IPS-NIHi11 (cell line): ENCODE measurements at regions not wholly inside any gene's neighbourhood (a gene's known extent, or its start where the extent isn't known, plus 50 kb on each side); places are given as distances from the start of the nearest gene placed in this dataset.

Experiments used
- DNase-seq: peaks from one replicate; pipeline ENCODE4 v3.0.0; 2012; ENCODE audit warnings: mixed read lengths, low spot score

- no peak for DNase-seq
Measured at GRCh38 chr18:42185486-42185885, 230.5 kb downstream of the PIK3C3 start.

- DNase-seq, result no peak
Measured at GRCh38 chr18:42187611-42188380, 232.8 kb downstream of the PIK3C3 start.

DNA sequence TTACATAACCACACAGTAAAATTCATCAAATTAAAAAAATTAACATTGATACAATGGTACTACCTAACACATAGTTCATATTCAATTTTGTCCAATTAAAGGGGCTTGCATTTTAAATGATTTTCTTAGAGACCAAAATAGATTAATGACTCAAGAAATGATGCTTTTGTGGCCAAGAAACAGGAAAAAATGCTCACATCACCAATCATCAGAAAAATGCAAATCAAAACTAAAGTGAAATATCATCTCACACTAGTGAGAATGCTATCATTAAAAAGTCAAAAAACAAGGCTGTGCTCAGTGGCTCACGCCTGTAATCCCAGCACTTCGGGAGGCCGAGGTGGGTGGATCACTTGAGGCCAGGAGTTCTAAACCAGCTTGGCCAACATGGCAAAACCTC lies 235.6 kb downstream of the PIK3C3 start:
- no peak for DNase-seq

DNA sequence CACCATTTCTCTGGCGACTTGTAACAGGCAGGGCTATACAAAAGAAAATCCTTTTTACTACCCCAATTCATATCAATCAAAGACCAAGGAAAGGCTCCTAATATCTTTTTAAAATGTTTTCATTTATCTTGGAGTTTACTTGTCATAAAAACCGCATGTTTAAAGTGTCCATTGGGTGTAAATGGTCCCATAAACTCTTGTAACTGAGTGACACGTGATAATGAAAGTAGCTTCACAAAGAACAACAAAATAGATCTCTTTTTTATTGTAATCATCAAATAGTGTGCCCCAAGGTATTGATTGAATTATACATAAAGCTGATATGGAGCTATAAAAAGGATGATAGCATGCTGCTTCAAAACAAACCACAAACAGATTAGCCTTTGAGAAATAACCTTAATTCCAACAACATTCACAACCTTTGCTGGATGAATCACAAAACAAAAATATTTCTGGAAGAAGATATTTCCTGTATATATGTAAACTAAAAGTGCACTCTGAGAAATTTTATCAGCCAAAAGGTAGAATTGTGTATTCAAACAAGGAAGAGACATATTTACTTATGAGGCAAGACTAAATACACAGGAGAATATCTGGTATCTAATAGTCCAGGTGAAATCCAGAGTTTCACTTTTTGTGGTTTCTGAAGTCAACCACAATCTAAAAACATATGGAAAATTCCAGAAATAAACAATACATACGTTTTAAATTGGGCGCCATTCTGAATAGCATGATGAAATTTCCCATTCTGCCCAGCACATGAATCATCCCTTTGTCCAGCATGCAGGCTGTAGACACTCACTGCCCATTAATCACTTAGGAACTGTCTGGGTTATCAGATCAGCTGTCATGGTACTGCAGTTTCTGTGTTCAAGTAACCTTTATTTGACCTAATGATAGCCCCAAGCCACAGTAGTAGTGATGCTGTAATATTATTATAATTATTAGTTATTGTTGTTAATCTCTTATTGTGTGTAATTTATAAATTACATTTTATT lies 237.5 kb downstream of the PIK3C3 start:
- no peak for DNase-seq

DNA sequence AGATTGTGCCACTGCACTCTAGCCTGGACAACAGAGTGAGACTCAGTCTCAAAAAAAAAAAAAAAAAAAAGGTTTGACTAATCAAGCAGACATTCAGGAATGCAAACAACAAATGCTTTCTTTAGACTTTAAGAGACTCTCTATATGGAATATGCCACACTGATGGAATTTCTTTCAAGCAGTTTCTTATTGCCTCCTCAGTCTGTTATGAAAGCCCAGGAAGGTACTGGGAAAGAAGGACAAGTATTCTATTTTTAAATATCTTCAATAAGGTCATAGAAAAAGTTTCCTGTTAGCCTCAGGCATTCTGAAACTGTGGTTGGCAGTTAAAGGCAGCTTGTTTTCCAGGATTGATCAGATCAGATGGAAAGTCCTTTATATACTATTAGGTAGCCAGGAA lies 241.6 kb downstream of the PIK3C3 start:
- DNase-seq, result no peak

DNA sequence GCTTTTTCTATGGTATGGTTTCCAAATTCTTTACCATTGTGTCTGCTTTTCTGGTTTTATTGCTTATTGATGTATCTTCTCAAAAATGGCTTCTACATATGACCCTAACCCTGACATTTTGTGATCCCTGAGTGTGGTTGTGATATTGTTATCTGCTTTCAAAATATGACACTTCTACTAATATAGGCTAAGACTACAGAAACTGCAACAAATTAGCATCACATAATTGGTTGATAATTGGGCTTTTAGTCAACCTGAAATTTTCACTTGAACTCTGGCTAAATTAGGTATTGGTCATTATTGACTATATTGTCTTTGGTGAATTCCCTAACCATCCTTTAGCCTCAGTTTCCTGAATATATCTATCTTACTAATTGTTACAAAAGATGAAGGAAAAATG lies 246.1 kb downstream of the PIK3C3 start:
- no peak for DNase-seq

DNA sequence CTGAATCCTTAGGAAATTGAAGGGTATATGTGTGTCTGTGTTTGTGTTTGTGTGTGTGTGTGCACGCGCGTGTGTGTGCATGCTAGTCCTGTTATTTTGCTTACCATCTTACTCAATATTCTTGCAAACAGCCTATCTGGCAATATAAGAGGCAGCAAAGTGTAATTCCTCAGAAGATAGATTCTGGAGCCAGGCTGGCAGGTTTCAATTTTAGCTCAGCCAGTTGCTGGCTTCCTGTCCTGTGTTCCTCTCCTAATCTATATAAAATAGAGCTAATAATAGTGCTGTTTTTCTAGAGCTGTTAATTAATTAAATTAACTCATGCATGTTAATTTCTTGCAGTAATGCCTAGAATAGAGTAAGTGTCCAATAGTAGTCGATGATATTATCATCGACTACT lies 256.2 kb downstream of the PIK3C3 start:
- DNase-seq, result no peak

GRCh38 chr18:42222557-42222956 lies 267.5 kb downstream of the PIK3C3 start:
- no peak for DNase-seq

- DNase-seq, result no peak
Measured at GRCh38 chr18:42228581-42228980, 273.5 kb downstream of the PIK3C3 start.

DNA sequence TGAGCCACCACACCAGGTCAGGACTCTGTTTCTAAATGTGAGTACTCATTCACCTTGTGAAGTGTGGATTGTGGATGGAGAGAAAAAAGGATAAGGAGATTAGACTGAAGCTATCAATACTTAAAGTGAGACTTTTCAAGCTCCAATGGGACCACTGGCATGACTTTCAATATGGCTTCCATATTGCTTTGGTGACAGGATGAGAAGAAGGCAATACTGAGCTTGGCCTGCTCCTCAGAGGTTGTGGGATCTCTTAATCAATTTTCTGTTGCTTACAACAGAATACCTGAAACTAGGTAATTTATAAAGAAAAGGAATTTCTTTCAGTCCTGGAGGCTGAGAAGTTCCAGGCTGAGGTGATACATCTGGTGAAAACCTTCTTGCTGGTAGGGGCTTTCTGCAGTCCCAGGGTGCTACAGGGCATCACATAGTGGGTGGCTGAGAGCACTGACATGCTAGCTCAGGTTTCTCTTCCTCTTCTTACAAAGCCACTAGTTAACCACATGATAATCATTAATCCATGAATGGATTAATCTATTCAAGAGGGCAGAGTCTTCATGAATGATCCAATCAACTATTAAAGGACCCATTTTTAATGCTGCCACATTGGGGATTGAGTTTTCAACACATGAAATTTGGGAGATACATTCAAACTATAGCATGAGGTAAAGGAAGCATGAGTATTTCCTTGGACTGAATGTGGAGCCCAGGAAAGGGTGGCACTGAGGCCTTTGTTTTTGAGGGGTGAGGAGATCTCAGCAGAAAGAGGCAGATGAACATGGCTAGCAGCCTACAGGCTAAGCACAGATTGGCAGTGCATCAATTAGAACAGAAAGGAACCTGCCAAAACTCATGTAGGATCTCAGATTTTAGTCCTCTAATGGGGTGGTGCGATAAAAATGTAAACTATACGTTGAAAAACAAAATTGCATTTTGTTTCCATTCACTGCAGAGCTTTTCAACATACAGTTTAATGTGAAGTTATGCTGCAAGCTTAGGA lies 274.5 kb downstream of the PIK3C3 start:
- no peak for DNase-seq

DNA sequence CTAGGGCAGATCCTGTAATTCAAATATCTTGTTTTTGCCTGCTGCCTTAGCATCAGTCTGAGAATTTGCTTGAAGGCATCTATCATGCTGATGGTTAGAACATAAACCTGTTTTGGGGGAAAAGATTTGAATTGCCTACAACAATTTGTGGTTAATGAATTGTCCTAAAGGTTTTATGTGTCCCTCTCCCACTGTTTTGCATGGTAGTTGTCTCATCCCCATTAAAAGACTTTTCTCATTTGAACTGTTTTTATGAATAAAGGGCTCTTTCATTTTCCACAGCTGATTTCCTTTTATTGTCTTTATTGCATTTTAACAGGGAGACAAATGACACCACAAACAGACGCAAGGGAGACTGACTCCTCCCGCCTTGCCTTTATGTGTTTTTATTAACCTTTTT lies 275.6 kb downstream of the PIK3C3 start:
- DNase-seq, result no peak

DNA sequence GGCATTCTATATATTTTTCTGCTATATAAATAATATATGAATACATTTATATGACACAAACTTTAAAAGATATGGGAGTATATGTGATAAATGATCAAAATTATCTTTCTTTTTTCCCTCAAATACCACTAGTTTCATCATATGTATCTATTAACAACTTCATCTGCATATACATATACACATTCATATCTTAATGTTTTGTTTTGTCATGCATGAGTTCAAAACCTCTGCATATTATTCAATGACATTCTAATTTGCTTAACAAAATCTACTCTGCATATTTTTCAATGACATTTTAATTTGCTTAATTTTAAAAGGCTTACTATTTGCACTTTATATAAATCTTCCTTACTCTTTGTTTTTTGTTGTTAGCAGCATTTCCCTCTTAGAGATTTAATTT lies 276.2 kb downstream of the PIK3C3 start:
- DNase-seq, result no peak

DNA sequence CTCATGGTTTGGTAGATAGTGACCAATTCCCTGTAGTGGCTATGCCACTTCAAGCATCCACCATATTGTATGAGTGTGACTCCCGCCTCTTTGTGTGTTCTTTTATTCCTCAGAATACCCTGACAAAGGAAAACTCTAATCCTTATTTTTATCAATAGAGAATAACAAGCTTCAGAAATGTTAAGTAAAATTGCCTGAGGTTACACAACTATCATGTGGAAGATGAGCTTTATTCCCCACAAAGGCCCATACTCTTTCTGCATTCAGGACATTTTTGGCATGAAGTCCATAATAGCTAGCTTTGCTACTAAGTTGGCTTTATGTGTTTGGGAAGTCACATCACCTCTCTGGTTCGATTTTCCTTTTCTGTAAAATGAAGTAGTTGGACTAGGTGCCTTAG lies 276.8 kb downstream of the PIK3C3 start:
- no peak for DNase-seq

DNA sequence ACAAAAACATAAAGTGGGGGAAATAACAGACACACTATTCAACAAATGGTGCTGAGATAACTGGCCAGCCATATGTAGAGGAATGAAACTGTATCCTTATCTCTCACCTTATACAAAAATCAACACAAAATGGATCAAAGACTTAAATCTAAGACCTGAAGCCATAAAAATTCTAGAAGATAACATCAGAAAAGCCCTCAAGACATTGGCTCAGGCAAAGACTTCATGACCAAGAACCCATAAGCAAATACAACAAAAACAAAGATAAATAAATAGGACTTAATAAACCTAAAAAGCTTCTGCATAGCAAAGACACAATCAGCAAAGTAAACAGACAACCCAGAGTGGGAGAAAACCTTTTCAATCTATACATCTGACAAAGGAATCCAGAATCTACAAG lies 278.9 kb downstream of the PIK3C3 start:
- DNase-seq, result no peak

DNA sequence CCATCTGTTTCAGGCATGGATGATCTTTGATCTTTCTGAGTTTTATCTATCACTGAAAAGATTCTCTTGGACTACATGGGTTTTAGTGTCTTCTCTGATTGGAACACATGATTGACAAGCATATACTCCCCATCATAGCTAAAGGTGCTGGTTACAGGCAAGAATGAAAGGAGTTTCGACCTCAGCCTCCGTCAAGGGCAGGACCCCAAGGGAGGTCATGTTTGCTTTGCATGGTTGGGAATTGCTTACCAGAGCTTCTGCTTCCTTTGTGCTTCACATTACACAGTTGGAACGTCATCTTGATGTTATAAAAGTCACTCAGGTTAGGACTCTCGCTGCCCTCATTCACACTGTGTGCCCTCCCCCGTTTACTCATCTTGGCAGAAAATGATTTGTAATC lies 287.7 kb downstream of the PIK3C3 start:
- DNase-seq, result no peak

DNA sequence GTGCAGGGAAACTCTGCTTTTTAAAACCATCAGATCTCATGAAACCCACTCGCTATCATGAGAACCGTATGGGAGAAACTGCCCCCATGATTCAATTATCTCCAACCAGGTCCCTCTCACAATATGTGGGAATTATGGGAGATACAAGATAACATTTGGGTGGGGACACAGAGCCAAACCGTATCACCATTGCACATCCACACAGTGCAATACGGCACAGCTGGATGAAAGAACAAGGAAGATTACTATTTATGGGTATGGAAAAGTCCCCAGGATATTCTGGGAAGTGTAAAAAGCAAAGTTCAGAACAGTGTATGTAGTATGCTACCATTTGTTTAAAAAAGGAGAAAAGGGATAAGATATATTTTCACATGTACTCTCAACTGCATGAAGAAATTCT lies 290.1 kb downstream of the PIK3C3 start:
- DNase-seq, result no peak

GRCh38 chr18:42255908-42256765 lies 301.1 kb downstream of the PIK3C3 start:
- DNase-seq, result no peak

GRCh38 chr18:42258301-42258965 lies 303.4 kb downstream of the PIK3C3 start:
- DNase-seq, result no peak

DNA sequence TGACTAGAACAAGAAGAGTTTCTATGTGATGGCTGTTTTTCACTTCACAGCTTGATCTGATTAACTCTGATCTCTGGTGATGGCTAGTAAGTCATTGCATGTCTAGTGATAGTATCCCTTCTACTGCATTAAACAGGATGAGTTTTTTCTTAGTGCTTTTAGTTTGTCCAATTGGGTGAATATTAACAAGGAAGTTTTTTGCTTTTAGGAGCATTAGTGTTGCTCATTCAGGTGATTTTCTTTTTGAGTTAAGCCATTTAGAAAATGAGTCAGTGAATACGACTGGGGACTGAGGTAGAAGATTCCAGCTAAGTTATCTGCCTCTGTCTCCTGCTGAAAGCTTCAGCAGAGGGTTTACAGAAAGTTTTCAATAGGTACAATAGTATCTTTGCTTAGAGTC lies 306.7 kb downstream of the PIK3C3 start:
- no peak for DNase-seq

DNA sequence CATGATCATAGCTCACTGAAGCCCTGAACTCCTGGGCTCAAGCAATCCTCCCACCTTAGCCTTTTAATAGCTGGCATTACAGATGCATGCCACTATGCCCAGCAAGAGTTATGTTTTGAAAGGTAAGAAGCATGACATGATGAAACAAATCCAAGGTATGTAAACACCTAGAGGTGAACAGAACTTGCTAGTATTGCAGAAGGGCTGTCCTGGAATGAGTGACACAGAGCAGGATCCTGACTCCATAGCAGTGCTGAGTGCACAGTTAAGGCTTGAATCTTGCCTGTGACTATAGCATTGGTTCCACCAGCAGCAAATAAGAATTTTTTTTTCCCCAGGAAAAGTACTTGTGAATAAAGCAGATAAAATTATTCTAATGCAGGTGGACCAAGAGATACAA lies 309.5 kb downstream of the PIK3C3 start:
- no peak for DNase-seq
